Fibroblast of pulmonary artery (primary cell): ENCODE measurements at regions not wholly inside any gene's neighbourhood (a gene's known extent, or its start where the extent isn't known, plus 50 kb on each side); places are given as distances from the start of the nearest gene placed in this dataset.
A peak's percentile ranks its signal among the peaks of the same experiment; 100 is the strongest.

Experiments used
- DNase-seq: peaks from one replicate; pipeline ENCODE4 v3.0.0-alpha.2; 2010; ENCODE audit warnings: low read depth
- H3K4me3 ChIP-seq: replicated peaks from 2 replicates; pipeline ENCODE4 v1.5.1; 2011; ENCODE audit warnings: low read depth, mild to moderate bottlenecking, control low read depth, low read length, moderate library complexity
- CTCF ChIP-seq: IDR thresholded peaks from 2 replicates; pipeline ENCODE4 v1.5.1; 2011; ENCODE audit warnings: mild to moderate bottlenecking, control low read depth, low read length, inconsistent platforms; ENCODE audit errors: missing control alignments

GRCh38 chr5:142486581-142486980 lies 161.8 kb upstream of the SPRY4 start:
- peak; percentile 58 for DNase-seq
- no peak for TF ChIP-seq CTCF
- no peak overlapping the region for H3K4me3 ChIP-seq

- TF ChIP-seq CTCF = no peak
- no peak overlapping the region for H3K4me3 ChIP-seq
- DNase-seq = no peak
Observed at GRCh38 chr5:142486020-142486419, 161.2 kb upstream of the SPRY4 start.

DNA sequence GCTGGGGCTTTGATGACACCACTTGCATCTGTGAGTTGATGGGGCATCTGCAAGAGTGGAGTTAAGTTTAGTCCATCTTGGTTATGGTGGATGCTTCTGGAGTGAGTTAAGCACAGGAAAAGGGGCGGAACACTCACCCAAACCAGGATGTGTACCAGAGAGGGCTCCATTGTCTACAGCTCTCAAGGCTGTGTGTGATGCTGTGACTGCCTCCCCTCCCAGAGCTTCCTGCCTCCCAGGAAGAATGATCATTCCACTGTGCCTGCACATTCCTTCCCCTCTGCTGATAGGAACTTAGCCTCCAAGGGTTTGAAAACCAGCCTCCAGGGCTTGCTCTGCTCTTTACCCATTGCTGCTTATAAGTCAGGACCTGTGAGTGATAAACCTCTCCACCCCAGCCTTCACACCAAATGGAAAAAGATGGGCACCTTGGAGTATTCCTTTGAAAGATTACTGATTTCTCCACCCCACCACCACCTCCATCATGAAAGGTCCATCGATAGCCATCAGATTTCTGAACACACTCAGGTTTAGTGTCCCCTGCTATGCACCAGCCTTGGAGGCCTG lies 160.1 kb upstream of the SPRY4 start:
- H3K4me3 ChIP-seq = no peak overlapping the region
- no peak for TF ChIP-seq CTCF
- peak; percentile 83 for DNase-seq

- H3K4me3 ChIP-seq = no peak overlapping the region
- no peak for TF ChIP-seq CTCF
- no peak for DNase-seq
Observed at GRCh38 chr5:142482207-142482606, 157.4 kb upstream of the SPRY4 start.

DNA sequence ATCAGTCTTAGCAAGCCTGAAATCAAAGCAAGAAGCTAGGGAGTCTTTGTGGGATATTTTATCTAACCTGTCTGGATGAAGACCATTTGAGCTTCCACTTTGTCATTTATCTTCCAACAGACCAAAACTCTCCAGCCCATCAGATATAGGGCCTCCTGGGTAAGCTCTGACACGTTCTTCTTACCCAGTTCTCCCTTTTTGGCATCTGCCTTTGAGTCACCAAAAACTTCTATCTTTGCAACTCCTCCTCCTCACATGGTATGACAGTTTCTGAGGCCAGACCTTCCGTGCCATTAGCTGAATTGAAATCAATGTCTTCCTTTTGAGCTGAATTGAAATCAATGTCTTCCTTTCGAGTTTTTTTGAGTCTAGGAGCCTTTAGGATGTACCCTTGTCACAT lies 156.6 kb upstream of the SPRY4 start:
- no peak for DNase-seq
- no peak overlapping the region for H3K4me3 ChIP-seq
- TF ChIP-seq CTCF = no peak

- no peak for TF ChIP-seq CTCF
- DNase-seq = no peak
- H3K4me3 ChIP-seq = no peak overlapping the region
Observed at GRCh38 chr5:142479854-142480519, 155.2 kb upstream of the SPRY4 start.

DNA sequence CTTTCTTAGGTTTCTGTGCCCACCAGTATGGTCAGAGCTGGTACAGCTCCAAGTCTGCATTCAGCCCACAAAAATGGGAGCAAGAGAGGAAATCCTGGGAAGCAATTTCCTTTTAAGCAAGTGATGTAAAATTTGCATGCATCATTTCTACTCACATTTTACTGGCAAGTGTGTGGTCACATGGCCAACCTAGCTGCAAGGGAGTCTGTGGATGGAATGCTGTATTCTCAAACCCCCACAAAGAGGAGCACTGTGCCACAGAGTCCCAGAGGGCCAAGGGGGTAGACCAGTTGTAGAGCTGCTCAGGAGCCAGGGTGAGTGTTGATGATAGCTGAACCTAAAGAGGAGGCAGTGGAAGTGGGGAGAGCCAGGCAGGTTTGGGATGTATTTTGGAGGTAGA lies 154.3 kb upstream of the SPRY4 start:
- no peak for DNase-seq
- no peak for TF ChIP-seq CTCF
- no peak overlapping the region for H3K4me3 ChIP-seq
